Brain microvascular endothelial cell (primary cell): ENCODE measurements at regions not wholly inside any gene's neighbourhood (a gene's known extent, or its start where the extent isn't known, plus 50 kb on each side); places are given as distances from the start of the nearest gene placed in this dataset.

Experiments
- DNase-seq: peaks from one replicate; pipeline ENCODE4 v3.0.0-alpha.2; 2020
- H3K27ac ChIP-seq: fragments of 250-450 bp; sonication (Bioruptor Pico); 2 replicates; pipeline ENCODE4 v1.5.1; 2020; ENCODE audit warnings: mild to moderate bottlenecking, moderate library complexity
- H3K27me3 ChIP-seq: fragments of 250-450 bp; sonication (Bioruptor Pico); replicated peaks from 2 replicates; pipeline ENCODE4 v1.5.1; 2020; ENCODE audit warnings: mild to moderate bottlenecking
- H3K36me3 ChIP-seq: fragments of 250-450 bp; sonication (Bioruptor Pico); replicated peaks from 2 replicates; pipeline ENCODE4 v1.5.1; 2020; ENCODE audit warnings: mild to moderate bottlenecking
- H3K4me3 ChIP-seq: 2 replicates; pipeline ENCODE4 v1.5.1; 2011; ENCODE audit warnings: low read depth, mild to moderate bottlenecking, control low read depth, low read length, moderate library complexity
- CTCF ChIP-seq: IDR thresholded peaks from 2 replicates; pipeline ENCODE4 v1.5.1; 2011; ENCODE audit warnings: low read depth, mild to moderate bottlenecking, moderate library complexity, low read length, control low read depth, inconsistent platforms; ENCODE audit errors: missing control alignments
- in situ Hi-C: cut with HindIII; loops from 2 replicates; pipeline ENCODE4 v1.10.0; 2017; ENCODE audit warnings: low sequenced_read_pairs, low pct_ligation_motif_present

- H3K36me3 ChIP-seq = no peaks in the 10 kb centered on the region
- in situ Hi-C loops = no loop called here
- H3K4me3 ChIP-seq = no peak overlapping the region
- H3K27ac ChIP-seq = no peak overlapping the region
- H3K27me3 ChIP-seq = no peaks in the 10 kb centered on the region
- DNase-seq = no peak
- TF ChIP-seq CTCF = no peak
These were observed 253.2 kb upstream of the COL3A1 start for GRCh38 chr2:188720811-188721605.

GRCh38 chr2:188721784-188722183, 252.4 kb upstream of the COL3A1 start:
- H3K4me3 ChIP-seq = no peak overlapping the region
- in situ Hi-C loops = no loop called here
- no peak overlapping the region for H3K27ac ChIP-seq
- DNase-seq = no peak
- H3K36me3 ChIP-seq = no peaks in the 10 kb centered on the region
- H3K27me3 ChIP-seq = no peaks in the 10 kb centered on the region
- no peak for TF ChIP-seq CTCF

- Histone ChIP-seq H3K36me3 (no peaks in the 10 kb centered on the region), H3K4me3 (no peak overlapping the region), H3K27ac (no peak overlapping the region), H3K27me3 (no peaks in the 10 kb centered on the region)
- no peak for TF ChIP-seq CTCF
- no peak for DNase-seq
- in situ Hi-C loops = no loop called here
These were observed 248.3 kb upstream of the COL3A1 start for GRCh38 chr2:188725746-188726360.

- no peak overlapping the region for H3K4me3 ChIP-seq
- no peak for TF ChIP-seq CTCF
- no peaks in the 10 kb centered on the region for H3K36me3 ChIP-seq
- no peak overlapping the region for H3K27ac ChIP-seq
- DNase-seq = no peak
- in situ Hi-C loops = no loop called here
- no peaks in the 10 kb centered on the region for H3K27me3 ChIP-seq
These were observed 247.4 kb upstream of the COL3A1 start for GRCh38 chr2:188726626-188727247.

DNA sequence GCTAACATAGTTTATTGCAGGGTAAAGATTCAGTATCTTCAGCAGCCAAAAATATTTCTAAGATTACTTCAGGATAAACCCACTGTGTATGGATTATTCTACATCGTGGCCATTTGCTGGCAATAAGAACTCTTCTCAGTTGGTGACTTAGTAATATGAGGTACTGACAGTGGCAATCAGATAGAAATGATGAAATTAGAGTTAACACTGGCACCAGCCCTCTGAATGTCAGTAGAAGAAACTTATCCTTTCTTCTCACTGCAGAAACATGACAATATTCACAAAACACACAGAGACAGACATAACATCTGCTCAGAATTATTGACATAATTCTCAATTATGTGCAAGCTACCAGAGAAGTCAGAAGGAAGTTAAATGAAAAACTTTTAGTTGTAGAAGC, 246.3 kb upstream of the COL3A1 start:
- no peak overlapping the region for H3K27ac ChIP-seq
- H3K27me3 ChIP-seq = no peaks in the 10 kb centered on the region
- in situ Hi-C loops = no loop called here
- H3K4me3 ChIP-seq = no peak overlapping the region
- no peak for DNase-seq
- TF ChIP-seq CTCF = no peak
- H3K36me3 ChIP-seq = no peaks in the 10 kb centered on the region
